ENCODE measurements at regions not wholly inside any gene's neighbourhood (a gene's known extent, or its start where the extent isn't known, plus 50 kb on each side); places are given as distances from the start of the nearest gene placed in this dataset.

DNA sequence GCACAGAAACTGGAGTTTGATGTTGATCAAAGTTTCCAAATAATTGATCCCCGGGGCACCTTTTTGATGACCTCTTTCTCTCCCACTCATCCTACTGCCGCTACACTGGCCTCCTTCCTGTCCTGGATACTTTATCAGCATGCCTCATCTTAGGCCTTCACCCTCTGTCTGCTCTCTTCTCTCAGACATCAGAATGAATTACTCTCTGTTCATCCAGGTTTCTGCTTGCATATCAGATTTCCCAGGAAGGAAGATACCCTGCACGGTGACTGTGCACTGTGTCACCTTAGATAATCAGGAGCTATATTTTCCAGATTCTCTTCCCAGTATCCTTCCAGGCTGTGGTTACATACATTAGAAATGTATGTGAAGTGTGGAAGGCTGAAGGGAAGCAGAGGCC is 397.0 kb downstream of the DIRAS2 start (continued):
- TF ChIP-seq, protein P1, sequence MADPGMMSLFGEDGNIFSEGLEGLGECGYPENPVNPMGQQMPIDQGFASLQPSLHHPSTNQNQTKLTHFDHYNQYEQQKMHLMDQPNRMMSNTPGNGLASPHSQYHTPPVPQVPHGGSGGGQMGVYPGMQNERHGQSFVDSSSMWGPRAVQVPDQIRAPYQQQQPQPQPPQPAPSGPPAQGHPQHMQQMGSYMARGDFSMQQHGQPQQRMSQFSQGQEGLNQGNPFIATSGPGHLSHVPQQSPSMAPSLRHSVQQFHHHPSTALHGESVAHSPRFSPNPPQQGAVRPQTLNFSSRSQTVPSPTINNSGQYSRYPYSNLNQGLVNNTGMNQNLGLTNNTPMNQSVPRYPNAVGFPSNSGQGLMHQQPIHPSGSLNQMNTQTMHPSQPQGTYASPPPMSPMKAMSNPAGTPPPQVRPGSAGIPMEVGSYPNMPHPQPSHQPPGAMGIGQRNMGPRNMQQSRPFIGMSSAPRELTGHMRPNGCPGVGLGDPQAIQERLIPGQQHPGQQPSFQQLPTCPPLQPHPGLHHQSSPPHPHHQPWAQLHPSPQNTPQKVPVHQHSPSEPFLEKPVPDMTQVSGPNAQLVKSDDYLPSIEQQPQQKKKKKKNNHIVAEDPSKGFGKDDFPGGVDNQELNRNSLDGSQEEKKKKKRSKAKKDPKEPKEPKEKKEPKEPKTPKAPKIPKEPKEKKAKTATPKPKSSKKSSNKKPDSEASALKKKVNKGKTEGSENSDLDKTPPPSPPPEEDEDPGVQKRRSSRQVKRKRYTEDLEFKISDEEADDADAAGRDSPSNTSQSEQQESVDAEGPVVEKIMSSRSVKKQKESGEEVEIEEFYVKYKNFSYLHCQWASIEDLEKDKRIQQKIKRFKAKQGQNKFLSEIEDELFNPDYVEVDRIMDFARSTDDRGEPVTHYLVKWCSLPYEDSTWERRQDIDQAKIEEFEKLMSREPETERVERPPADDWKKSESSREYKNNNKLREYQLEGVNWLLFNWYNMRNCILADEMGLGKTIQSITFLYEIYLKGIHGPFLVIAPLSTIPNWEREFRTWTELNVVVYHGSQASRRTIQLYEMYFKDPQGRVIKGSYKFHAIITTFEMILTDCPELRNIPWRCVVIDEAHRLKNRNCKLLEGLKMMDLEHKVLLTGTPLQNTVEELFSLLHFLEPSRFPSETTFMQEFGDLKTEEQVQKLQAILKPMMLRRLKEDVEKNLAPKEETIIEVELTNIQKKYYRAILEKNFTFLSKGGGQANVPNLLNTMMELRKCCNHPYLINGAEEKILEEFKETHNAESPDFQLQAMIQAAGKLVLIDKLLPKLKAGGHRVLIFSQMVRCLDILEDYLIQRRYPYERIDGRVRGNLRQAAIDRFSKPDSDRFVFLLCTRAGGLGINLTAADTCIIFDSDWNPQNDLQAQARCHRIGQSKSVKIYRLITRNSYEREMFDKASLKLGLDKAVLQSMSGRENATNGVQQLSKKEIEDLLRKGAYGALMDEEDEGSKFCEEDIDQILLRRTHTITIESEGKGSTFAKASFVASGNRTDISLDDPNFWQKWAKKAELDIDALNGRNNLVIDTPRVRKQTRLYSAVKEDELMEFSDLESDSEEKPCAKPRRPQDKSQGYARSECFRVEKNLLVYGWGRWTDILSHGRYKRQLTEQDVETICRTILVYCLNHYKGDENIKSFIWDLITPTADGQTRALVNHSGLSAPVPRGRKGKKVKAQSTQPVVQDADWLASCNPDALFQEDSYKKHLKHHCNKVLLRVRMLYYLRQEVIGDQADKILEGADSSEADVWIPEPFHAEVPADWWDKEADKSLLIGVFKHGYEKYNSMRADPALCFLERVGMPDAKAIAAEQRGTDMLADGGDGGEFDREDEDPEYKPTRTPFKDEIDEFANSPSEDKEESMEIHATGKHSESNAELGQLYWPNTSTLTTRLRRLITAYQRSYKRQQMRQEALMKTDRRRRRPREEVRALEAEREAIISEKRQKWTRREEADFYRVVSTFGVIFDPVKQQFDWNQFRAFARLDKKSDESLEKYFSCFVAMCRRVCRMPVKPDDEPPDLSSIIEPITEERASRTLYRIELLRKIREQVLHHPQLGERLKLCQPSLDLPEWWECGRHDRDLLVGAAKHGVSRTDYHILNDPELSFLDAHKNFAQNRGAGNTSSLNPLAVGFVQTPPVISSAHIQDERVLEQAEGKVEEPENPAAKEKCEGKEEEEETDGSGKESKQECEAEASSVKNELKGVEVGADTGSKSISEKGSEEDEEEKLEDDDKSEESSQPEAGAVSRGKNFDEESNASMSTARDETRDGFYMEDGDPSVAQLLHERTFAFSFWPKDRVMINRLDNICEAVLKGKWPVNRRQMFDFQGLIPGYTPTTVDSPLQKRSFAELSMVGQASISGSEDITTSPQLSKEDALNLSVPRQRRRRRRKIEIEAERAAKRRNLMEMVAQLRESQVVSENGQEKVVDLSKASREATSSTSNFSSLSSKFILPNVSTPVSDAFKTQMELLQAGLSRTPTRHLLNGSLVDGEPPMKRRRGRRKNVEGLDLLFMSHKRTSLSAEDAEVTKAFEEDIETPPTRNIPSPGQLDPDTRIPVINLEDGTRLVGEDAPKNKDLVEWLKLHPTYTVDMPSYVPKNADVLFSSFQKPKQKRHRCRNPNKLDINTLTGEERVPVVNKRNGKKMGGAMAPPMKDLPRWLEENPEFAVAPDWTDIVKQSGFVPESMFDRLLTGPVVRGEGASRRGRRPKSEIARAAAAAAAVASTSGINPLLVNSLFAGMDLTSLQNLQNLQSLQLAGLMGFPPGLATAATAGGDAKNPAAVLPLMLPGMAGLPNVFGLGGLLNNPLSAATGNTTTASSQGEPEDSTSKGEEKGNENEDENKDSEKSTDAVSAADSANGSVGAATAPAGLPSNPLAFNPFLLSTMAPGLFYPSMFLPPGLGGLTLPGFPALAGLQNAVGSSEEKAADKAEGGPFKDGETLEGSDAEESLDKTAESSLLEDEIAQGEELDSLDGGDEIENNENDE (IDR thresholded peaks at IDR 0.05; ENCODE audit: insufficient replicate concordance, low read length), result no peak

Data from H1 (cell line).